HCT116 (cell line): ENCODE measurements at regions not wholly inside any gene's neighbourhood (a gene's known extent, or its start where the extent isn't known, plus 50 kb on each side); places are given as distances from the start of the nearest gene placed in this dataset.

Experiments used
- ATAC-seq: fragments of 200-7000 bp; cut with Tn5 transposase; 2 replicates; pipeline ENCODE4 v1.9.1; 2020; ENCODE audit warnings: mild to moderate bottlenecking, moderate library complexity
- BruUV-seq: library from RNA; stranded (reverse); fragments of 400-500 nt; replicated peaks from 2 replicates; lab custom pipeline; 2021; lab: Mats Ljungman, UMichigan
- CTCF ChIA-PET: fragments of 300-600 bp; sonication (Branson Sonifier 250); formaldehyde crosslinking; loops from one replicate; lab custom pipeline; 2021; ENCODE audit warnings: antibody characterized with exemption; lab: Charles Lee
- POLR2A ChIA-PET: fragments of 300-600, 350-600 bp; sonication (Branson Sonifier 250); formaldehyde crosslinking; loops from one replicate; lab custom pipeline; 2021; ENCODE audit warnings: antibody characterized with exemption; lab: Charles Lee
- RAD21 ChIA-PET, 2 experiments: fragments of 300-600 bp; sonication (Branson Sonifier 250); formaldehyde crosslinking; loops; one replicate each; lab custom pipeline; 2023; ENCODE audit warnings: low total read pairs in 2 of 2; ENCODE audit not compliant: uncharacterized antibody in 2 of 2, unreplicated experiment in 2 of 2, low non-redundant PET in 1 of 2; lab: Charles Lee
- DNase-seq: peaks from one replicate; pipeline ENCODE4 v3.0.0-alpha.2; 2010; ENCODE audit warnings: low read depth, low spot score
- H2AFZ ChIP-seq: fragments of 200-600 bp; shearing (Covaris generic), sonication (generic); 2 replicates; pipeline ENCODE4 v1.6.1; 2017; ENCODE audit warnings: low read depth, mixed run types, mixed read lengths, antibody characterized with exemption, low read length; ENCODE audit not compliant: poor library complexity, severe bottlenecking
- H3K27ac ChIP-seq: 2 replicates; pipeline ENCODE4 v1.5.1; 2012; ENCODE audit warnings: low read depth, low read length
- H3K27me3 ChIP-seq: fragments of 200-600 bp; sonication (generic); 2 replicates; pipeline ENCODE4 v1.6.1; 2016; ENCODE audit warnings: mixed run types, low read length, mixed read lengths; ENCODE audit not compliant: insufficient read depth
- H3K36me3 ChIP-seq, 2 experiments: fragments of 200-500 bp in 1 of 2; fragments of 200-600 bp in 1 of 2; sonication (Bioruptor generic) in 1 of 2; sonication (generic) in 1 of 2; 2 replicates each; pipeline versions ENCODE4 v1.5.1 to v1.6.1; 2014 to 2016; ENCODE audit warnings: low read length in 2 of 2, inconsistent platforms in 1 of 2, mixed read lengths in 1 of 2, mixed run types in 1 of 2; ENCODE audit not compliant: insufficient read depth in 2 of 2, control insufficient read depth in 1 of 2
- H3K4me1 ChIP-seq, 2 experiments: fragments of 200-600 bp in 1 of 2; sonication (generic) in 1 of 2; 2 replicates each; pipeline versions ENCODE4 v1.5.1 to v1.6.1; 2012 to 2017; ENCODE audit warnings: low read length in 2 of 2, inconsistent platforms in 1 of 2, mild to moderate bottlenecking in 1 of 2, mixed read lengths in 1 of 2, mixed run types in 1 of 2, moderate library complexity in 1 of 2; ENCODE audit not compliant: insufficient read depth in 2 of 2, control insufficient read depth in 1 of 2
- H3K4me2 ChIP-seq: fragments of 200-600 bp; sonication (generic); 2 replicates; pipeline ENCODE4 v1.6.1; 2017; ENCODE audit warnings: mixed run types, low read length, mixed read lengths
- H3K4me3 ChIP-seq, 2 experiments: fragments of 200-600 bp in 1 of 2; sonication (generic) in 1 of 2; replicated peaks in 1 of 2; 2 replicates each; pipeline ENCODE4 v1.5.1; 2011 to 2016; ENCODE audit warnings: low read length in 2 of 2, control low read depth in 1 of 2, low read depth in 1 of 2, mild to moderate bottlenecking in 1 of 2, mixed read lengths in 1 of 2, mixed run types in 1 of 2
- H3K79me2 ChIP-seq: fragments of 200-600 bp; sonication (generic); 2 replicates; pipeline ENCODE4 v1.6.1; 2017; ENCODE audit warnings: mild to moderate bottlenecking, mixed run types, low read length, moderate library complexity, mixed read lengths; ENCODE audit not compliant: insufficient read depth
- H3K9ac ChIP-seq: fragments of 200-600 bp; sonication (generic); 2 replicates; pipeline ENCODE4 v1.6.1; 2016; ENCODE audit warnings: low read length, mixed read lengths
- H3K9me2 ChIP-seq: fragments of 200-600 bp; sonication (generic), shearing (Covaris generic); 2 replicates; pipeline ENCODE4 v1.6.1; 2017; ENCODE audit warnings: mixed run types, mild to moderate bottlenecking, moderate library complexity; ENCODE audit not compliant: insufficient read depth
- H3K9me3 ChIP-seq, 2 experiments: fragments of 200-500 bp in 1 of 2; fragments of 200-600 bp in 1 of 2; sonication (Bioruptor generic) in 1 of 2; sonication (generic) in 1 of 2; 2 replicates each; pipeline ENCODE4 v1.6.1; 2014 to 2017; ENCODE audit warnings: low read length in 2 of 2, mixed read lengths in 2 of 2, inconsistent platforms in 1 of 2, low read depth in 1 of 2, mild to moderate bottlenecking in 1 of 2, mixed run types in 1 of 2, moderate library complexity in 1 of 2; ENCODE audit not compliant: control insufficient read depth in 1 of 2, insufficient read depth in 1 of 2
- H4K20me1 ChIP-seq: fragments of 200-600 bp; sonication (generic), shearing (Covaris generic); 2 replicates; pipeline ENCODE4 v1.6.1; 2017; ENCODE audit warnings: mixed run types, mild to moderate bottlenecking, moderate library complexity; ENCODE audit not compliant: insufficient read depth
- CBX3 ChIP-seq: IDR thresholded peaks from 2 replicates; pipeline ENCODE4 v1.6.1; 2012; ENCODE audit warnings: low read depth
- EGR1 ChIP-seq: IDR thresholded peaks from 2 replicates; pipeline ENCODE4 v1.6.1; 2012; ENCODE audit warnings: low read depth
- ELF1 ChIP-seq: IDR thresholded peaks from 2 replicates; pipeline ENCODE4 v1.6.1; 2012; ENCODE audit warnings: low read depth, borderline replicate concordance
- EZH2 ChIP-seq: fragments of 200-600 bp; sonication (generic); IDR thresholded peaks from 2 replicates; pipeline ENCODE4 v1.6.1; 2017; ENCODE audit warnings: antibody characterized with exemption, mixed run types
- EZH2phosphoT487 ChIP-seq: fragments of 200-600 bp; IDR thresholded peaks from 2 replicates; pipeline ENCODE4 v1.6.1; 2018; ENCODE audit warnings: antibody characterized with exemption, borderline replicate concordance
- JUND ChIP-seq: IDR thresholded peaks from 2 replicates; pipeline ENCODE4 v1.6.1; 2012
- POLR2A ChIP-seq: IDR thresholded peaks from 2 replicates; pipeline ENCODE4 v1.7.0; 2011; ENCODE audit warnings: borderline replicate concordance; ENCODE audit not compliant: insufficient read depth, insufficient read length; ENCODE audit errors: extremely low read depth
- POLR2AphosphoS5 ChIP-seq: IDR thresholded peaks from 2 replicates; pipeline ENCODE4 v1.6.1; 2011; ENCODE audit warnings: mild to moderate bottlenecking, low read depth, low read length, moderate library complexity
- REST ChIP-seq: IDR thresholded peaks from 2 replicates; pipeline ENCODE4 v1.6.1; 2012; ENCODE audit warnings: low read depth
- SIN3A ChIP-seq: IDR thresholded peaks from 2 replicates; pipeline ENCODE4 v1.6.1; 2012; ENCODE audit warnings: low read depth
- SP1 ChIP-seq: IDR thresholded peaks from 2 replicates; pipeline ENCODE4 v1.6.1; 2012; ENCODE audit warnings: low read depth
- SRF ChIP-seq: IDR thresholded peaks from 2 replicates; pipeline ENCODE4 v1.6.1; 2012; ENCODE audit warnings: low read depth
- ZNF274 ChIP-seq: fragments of 200-500 bp; sonication (Bioruptor generic); IDR thresholded peaks from 2 replicates; pipeline ENCODE4 v1.6.1; 2014; ENCODE audit warnings: mild to moderate bottlenecking, low read depth, low read length, inconsistent platforms
- intact Hi-C: fragments of 100-400 bp; cut with micrococcal nuclease; formaldehyde crosslinking; loops from 2 replicates; pipeline ENCODE4 v1.10.0; 2022
- TF ChIP-seq, protein P1 (sequence below): IDR thresholded peaks from 2 replicates; pipeline ENCODE4 v1.6.1; 2012

- H4K20me1 ChIP-seq: no peaks in the 10 kb centered on the region
- ATAC-seq (no peak), DNase-seq (no peak)
- no peak overlapping the region for H3K4me2 ChIP-seq
- H3K9ac ChIP-seq: no peak overlapping the region
- POLR2A ChIA-PET: no interaction called here
- H2AFZ ChIP-seq: no peak overlapping the region
- H3K27me3 ChIP-seq: no peaks in the 10 kb centered on the region
- H3K4me1 ChIP-seq: no peaks in the 10 kb centered on the region
- no peaks in the 10 kb centered on the region for H3K79me2 ChIP-seq
- intact Hi-C loops: no loop called here
- H3K27ac ChIP-seq: no peak overlapping the region
- RAD21 ChIA-PET: no interaction called here
- no TSS peak for BruUV-seq
- no peaks in the 10 kb centered on the region for H3K9me2 ChIP-seq
- no peak overlapping the region for H3K4me3 ChIP-seq
- no peaks in the 10 kb centered on the region for H3K36me3 ChIP-seq
- CTCF ChIA-PET: no interaction called here
- peaks cover 7 to 16% of the 10 kb centered on the region in 2 experiments; a peak in 2 of 4 replicates for H3K9me3 ChIP-seq
- no peak for TF ChIP-seq SP1
- TF ChIP-seq, all 23 proteins: peak for 0
Measured at GRCh38 chr20:60338556-60338955, 380.3 kb downstream of the CDH26 start.

DNA sequence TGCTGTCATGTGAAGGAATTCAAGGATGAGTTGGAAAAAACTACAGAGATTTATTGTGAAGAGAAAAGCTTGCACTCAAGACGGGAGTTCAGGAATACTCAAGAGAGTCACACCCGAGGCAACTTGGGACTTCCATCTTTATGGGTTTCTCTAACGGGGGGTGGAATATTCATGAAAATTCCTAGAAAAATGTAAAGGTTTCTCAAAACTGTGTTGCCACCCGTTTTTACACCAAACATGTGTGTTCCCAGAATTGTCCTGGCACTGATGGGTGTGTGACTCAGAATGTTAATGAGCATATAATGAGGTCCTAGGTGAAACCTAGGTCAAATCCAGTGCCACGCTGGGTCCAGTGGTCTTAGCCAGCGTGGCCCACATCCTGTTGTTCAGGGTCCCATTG is 381.5 kb downstream of the CDH26 start:
- H3K27me3 ChIP-seq: no peaks in the 10 kb centered on the region
- no peak overlapping the region for H3K4me2 ChIP-seq
- ATAC-seq (no peak), DNase-seq (no peak)
- intact Hi-C loops: no loop called here
- H3K9me2 ChIP-seq: no peaks in the 10 kb centered on the region
- H3K4me1 ChIP-seq: no peaks in the 10 kb centered on the region
- no TSS peak for BruUV-seq
- H2AFZ ChIP-seq: no peak overlapping the region
- no peak overlapping the region for H3K27ac ChIP-seq
- CTCF ChIA-PET: no interaction called here
- no peak for TF ChIP-seq CBX3
- no peak for TF ChIP-seq SIN3A
- no peak for TF ChIP-seq POLR2AphosphoS5
- TF ChIP-seq, protein P1, sequence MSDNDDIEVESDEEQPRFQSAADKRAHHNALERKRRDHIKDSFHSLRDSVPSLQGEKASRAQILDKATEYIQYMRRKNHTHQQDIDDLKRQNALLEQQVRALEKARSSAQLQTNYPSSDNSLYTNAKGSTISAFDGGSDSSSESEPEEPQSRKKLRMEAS: no peak
- TF ChIP-seq EZH2phosphoT487: no peak
- TF ChIP-seq POLR2A: no peak
- TF ChIP-seq ELF1: no peak
- no peak for TF ChIP-seq JUND
- no peak for TF ChIP-seq EZH2
- no peak for TF ChIP-seq ZNF274
- TF ChIP-seq EGR1: no peak
- no peak for TF ChIP-seq SRF
- no peak for TF ChIP-seq REST
- no peak overlapping the region for H3K4me3 ChIP-seq
- no peaks in the 10 kb centered on the region for H3K36me3 ChIP-seq
- POLR2A ChIA-PET: no interaction called here
- H3K9ac ChIP-seq: no peak overlapping the region
- H4K20me1 ChIP-seq: no peaks in the 10 kb centered on the region
- H3K79me2 ChIP-seq: no peaks in the 10 kb centered on the region
- peaks cover 7 to 16% of the 10 kb centered on the region in 2 experiments; a peak in 2 of 4 replicates for H3K9me3 ChIP-seq
- RAD21 ChIA-PET: no interaction called here
